ENCODE measurements at regions not wholly inside any gene's neighbourhood (a gene's known extent, or its start where the extent isn't known, plus 50 kb on each side); places are given as distances from the start of the nearest gene placed in this dataset.

GRCh38 chr5:77867914-77868313 lies 91.8 kb upstream of the TBCA start:
- no peak overlapping the region for H3K9ac ChIP-seq (ENCODE audit: control insufficient read depth, extremely low read depth, insufficient read depth, low read length)
- H3K79me2 ChIP-seq (ENCODE audit: control insufficient read depth, insufficient read depth, low read length), result no peaks in the 10 kb centered on the region
- H2AFZ ChIP-seq (ENCODE audit: control insufficient read depth, low read length), result no peak overlapping the region
- no peak overlapping the region for H3K4me2 ChIP-seq (ENCODE audit: control insufficient read depth, extremely low read depth, insufficient read depth, low read depth, low read length)
- TF ChIP-seq EZH2 (IDR thresholded peaks at IDR 0.05; ENCODE audit: low read length) (no peak), CTCF (optimal IDR thresholded peaks at IDR 0.05 in 1 of 3, IDR thresholded peaks at IDR 0.05 in 1 of 3, conservative IDR thresholded peaks at IDR 0.05 in 1 of 3; ENCODE audit: extremely low read depth in 1 of 3, insufficient read depth in 2 of 3, low read length in 3 of 3) (peak in 1 of 3 experiments; percentile 48)
- dilution Hi-C loops (cut with MboI; ENCODE audit: extremely low pct_ligation_motif_present, low sequenced_read_pairs), result no loop called here
- no peak overlapping the region for H3K4me3 ChIP-seq (ENCODE audit: control insufficient read depth in 2 of 3, extremely low read depth in 1 of 3, insufficient read depth in 2 of 3, low read depth in 1 of 3, low read length in 3 of 3)
- no peaks in the 10 kb centered on the region for H3K9me3 ChIP-seq (ENCODE audit: control insufficient read depth, low read depth, low read length)
- no peaks in the 10 kb centered on the region for H3K27me3 ChIP-seq (ENCODE audit: control insufficient read depth, extremely low read depth, insufficient read depth, low read length)
- no peaks in the 10 kb centered on the region for H3K36me3 ChIP-seq (ENCODE audit: control insufficient read depth in 2 of 2, extremely low read depth in 1 of 2, insufficient read depth in 2 of 2, low read length in 2 of 2)
- DNase-seq (ENCODE audit: low read depth, low spot score) (no peak), FAIRE-seq (no peak)
- H4K20me1 ChIP-seq (ENCODE audit: control insufficient read depth, extremely low read depth, insufficient read depth, low read length), result no peaks in the 10 kb centered on the region
- no peaks in the 10 kb centered on the region for H3K9me1 ChIP-seq (ENCODE audit: control insufficient read depth, extremely low read depth, insufficient read depth, low read length)
- no peak overlapping the region for H3K27ac ChIP-seq (ENCODE audit: control insufficient read depth, insufficient read depth, low read length)
- H3K4me1 ChIP-seq (ENCODE audit: control insufficient read depth, extremely low read depth, insufficient read depth, low read length), result no peaks in the 10 kb centered on the region

GRCh38 chr5:77867194-77867691 lies 91.1 kb upstream of the TBCA start:
- no peak for FAIRE-seq

More at GRCh38 chr5:77867194-77867691, 91.1 kb upstream of the TBCA start:
- Histone ChIP-seq H3K4me3 (ENCODE audit: control insufficient read depth in 2 of 3, extremely low read depth in 1 of 3, insufficient read depth in 2 of 3, low read depth in 1 of 3, low read length in 3 of 3) (no peak overlapping the region), H4K20me1 (ENCODE audit: control insufficient read depth, extremely low read depth, insufficient read depth, low read length) (no peaks in the 10 kb centered on the region), H3K27ac (ENCODE audit: control insufficient read depth, insufficient read depth, low read length) (no peak overlapping the region), H3K9me3 (ENCODE audit: control insufficient read depth, low read depth, low read length) (no peaks in the 10 kb centered on the region), H3K4me1 (ENCODE audit: control insufficient read depth, extremely low read depth, insufficient read depth, low read length) (no peaks in the 10 kb centered on the region), H3K9ac (ENCODE audit: control insufficient read depth, extremely low read depth, insufficient read depth, low read length) (no peak overlapping the region), H3K9me1 (ENCODE audit: control insufficient read depth, extremely low read depth, insufficient read depth, low read length) (no peaks in the 10 kb centered on the region), H2AFZ (ENCODE audit: control insufficient read depth, low read length) (no peak overlapping the region), H3K36me3 (ENCODE audit: control insufficient read depth in 2 of 2, extremely low read depth in 1 of 2, insufficient read depth in 2 of 2, low read length in 2 of 2) (no peaks in the 10 kb centered on the region), H3K27me3 (ENCODE audit: control insufficient read depth, extremely low read depth, insufficient read depth, low read length) (peaks cover 1% of the 10 kb centered on the region), H3K4me2 (ENCODE audit: control insufficient read depth, extremely low read depth, insufficient read depth, low read depth, low read length) (no peak overlapping the region), H3K79me2 (ENCODE audit: control insufficient read depth, insufficient read depth, low read length) (no peaks in the 10 kb centered on the region)
- dilution Hi-C loops (cut with MboI; ENCODE audit: extremely low pct_ligation_motif_present, low sequenced_read_pairs), result no loop called here
- no peak for TF ChIP-seq CTCF (optimal IDR thresholded peaks at IDR 0.05 in 1 of 3, IDR thresholded peaks at IDR 0.05 in 1 of 3, conservative IDR thresholded peaks at IDR 0.05 in 1 of 3; ENCODE audit: extremely low read depth in 1 of 3, insufficient read depth in 2 of 3, low read length in 3 of 3)
- DNase-seq (ENCODE audit: low read depth, low spot score), result no peak

All from keratinocyte (primary cell).